Cardiac fibroblast (primary cell): ENCODE measurements at regions not wholly inside any gene's neighbourhood (a gene's known extent, or its start where the extent isn't known, plus 50 kb on each side); places are given as distances from the start of the nearest gene placed in this dataset.

Source experiments
- DNase-seq, 2 donors: peaks; one replicate each; pipeline versions ENCODE4 v3.0.0 to v3.0.0-alpha.2; 2010; ENCODE audit warnings: low read depth in 2 of 2
- H3K4me3 ChIP-seq, 2 donors: replicated peaks in 1 of 2; 1 replicate in 1 of 2; 2 replicates in 1 of 2; pipeline ENCODE4 v1.5.1; 2011; ENCODE audit warnings: low read depth in 2 of 2, low read length in 2 of 2, mild to moderate bottlenecking in 2 of 2, moderate library complexity in 1 of 2
- CTCF ChIP-seq: IDR thresholded peaks from one replicate; pipeline ENCODE4 v1.5.1; 2011; ENCODE audit warnings: low read depth, mild to moderate bottlenecking, low read length, inconsistent platforms

DNA sequence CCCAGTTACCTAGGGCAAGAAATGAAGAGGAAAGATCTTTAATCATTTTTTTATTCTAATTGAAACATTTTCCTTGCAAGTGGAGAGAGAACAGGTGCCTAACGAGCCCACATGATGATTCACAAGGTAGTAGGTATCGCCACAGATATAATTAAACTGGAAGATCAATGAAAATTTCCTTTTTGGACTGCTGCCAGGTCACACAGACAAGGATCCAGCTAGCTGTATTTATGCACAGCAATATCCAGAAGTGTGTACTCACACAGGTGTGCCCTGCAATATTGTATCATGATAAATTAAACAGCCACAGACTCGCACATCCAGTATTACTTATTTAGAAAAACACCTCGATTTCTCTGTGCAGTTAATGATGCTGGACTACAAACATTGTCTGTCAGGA, 294.0 kb upstream of the SMARCA2 start:
- no peak for DNase-seq
- H3K4me3 ChIP-seq = no peak overlapping the region
- no peak for TF ChIP-seq CTCF

DNA sequence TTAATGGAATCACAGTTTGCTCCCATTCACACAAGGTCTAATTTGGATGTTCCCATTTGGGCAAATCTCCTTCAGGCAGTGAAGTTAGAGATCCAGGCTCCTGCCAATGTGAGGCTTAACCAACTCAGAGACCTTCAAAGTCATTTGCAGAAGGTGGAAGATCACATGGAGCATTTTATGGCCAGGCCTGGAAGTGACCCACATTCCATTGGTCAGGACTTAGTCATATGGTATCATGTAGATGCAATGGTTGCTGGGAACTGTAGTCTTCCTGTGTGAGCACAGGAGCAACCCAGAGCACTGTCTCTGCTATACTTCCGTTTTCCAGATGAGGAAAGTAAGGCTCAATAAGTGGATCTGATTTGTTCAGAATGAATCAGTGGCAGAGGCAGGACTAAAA, 292.7 kb upstream of the SMARCA2 start:
- no peak for TF ChIP-seq CTCF
- DNase-seq = no peak
- no peak overlapping the region for H3K4me3 ChIP-seq

- no peak for TF ChIP-seq CTCF
- H3K4me3 ChIP-seq = no peak overlapping the region
- no peak for DNase-seq
Observed at GRCh38 chr9:1723522-1724015, 291.6 kb upstream of the SMARCA2 start.

DNA sequence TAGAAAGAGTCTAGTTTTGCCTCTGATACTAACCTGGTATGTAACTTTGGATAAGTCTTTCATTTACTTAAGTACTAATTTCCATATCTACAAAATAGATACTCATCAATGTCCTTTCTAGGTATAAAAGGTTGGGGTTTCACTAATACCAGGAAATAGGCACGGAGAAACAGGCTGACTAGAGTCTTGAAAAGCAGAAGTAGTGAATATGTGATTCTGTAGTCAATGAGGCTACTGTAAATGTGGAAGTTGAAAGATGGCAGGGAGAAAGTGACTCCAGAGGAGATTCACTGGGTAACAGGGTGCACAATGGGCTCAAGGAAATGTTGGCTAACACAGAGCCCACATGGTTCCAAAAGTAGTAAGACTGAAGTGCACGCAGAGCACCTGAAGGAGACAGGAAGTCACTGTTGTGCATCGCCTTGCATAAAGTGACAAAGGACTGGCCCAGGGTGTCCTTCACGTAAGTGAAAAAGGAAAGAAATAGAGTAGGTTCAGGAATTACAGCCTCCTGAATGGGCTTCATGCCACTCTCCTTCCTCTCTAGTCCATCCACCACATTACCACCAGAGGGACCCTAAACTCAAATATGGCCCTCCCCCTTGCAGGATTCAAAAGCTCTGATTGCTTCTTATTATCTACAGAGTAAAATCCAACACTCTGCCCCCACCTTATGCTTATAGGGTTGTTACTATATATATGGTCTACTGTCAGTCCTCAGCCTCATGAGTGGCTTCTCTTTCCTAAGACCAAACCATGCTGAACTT, 288.0 kb upstream of the SMARCA2 start:
- no peak overlapping the region for H3K4me3 ChIP-seq
- DNase-seq = no peak
- no peak for TF ChIP-seq CTCF

DNA sequence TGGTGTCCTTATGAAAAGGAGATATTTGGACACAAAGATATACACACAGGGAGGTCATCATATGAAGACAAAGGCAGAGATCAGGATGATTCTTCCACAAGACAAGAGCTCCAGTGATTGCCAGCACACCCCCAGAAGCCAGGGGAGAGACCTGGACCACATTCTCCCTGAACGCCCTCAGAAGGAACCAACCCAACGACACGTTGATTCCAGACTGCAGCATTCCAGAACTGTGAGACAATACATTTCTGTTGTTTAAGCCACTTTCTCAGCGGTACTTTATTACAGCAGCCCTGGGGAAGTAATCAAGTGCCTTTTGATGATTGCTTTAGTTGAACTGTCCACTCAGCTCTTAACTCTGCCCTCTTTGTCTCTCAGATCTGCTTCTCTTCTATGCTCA, 285.5 kb upstream of the SMARCA2 start:
- no peak for DNase-seq
- H3K4me3 ChIP-seq = no peak overlapping the region
- TF ChIP-seq CTCF = no peak

- no peak overlapping the region for H3K4me3 ChIP-seq
- DNase-seq = no peak
- TF ChIP-seq CTCF = no peak
Observed at GRCh38 chr9:1732670-1733069, 282.5 kb upstream of the SMARCA2 start.
